H1 (cell line): ENCODE measurements at regions not wholly inside any gene's neighbourhood (a gene's known extent, or its start where the extent isn't known, plus 50 kb on each side); places are given as distances from the start of the nearest gene placed in this dataset.

Experiments
- CTCF ChIA-PET: fragments of 300-600 bp; sonication (Branson Sonifier 250); formaldehyde crosslinking; loops from one replicate; lab custom pipeline; 2021; ENCODE audit not compliant: partially characterized antibody; lab: Charles Lee
- POLR2A ChIA-PET: fragments of 300-600 bp; sonication (Branson Sonifier 250); formaldehyde crosslinking; loops from one replicate; lab custom pipeline; 2021; ENCODE audit warnings: inconsistent platforms; ENCODE audit not compliant: partially characterized antibody; lab: Charles Lee
- DNase-seq, 2 experiments: peaks; one replicate each; pipeline versions ENCODE4 v3.0.0 to v3.0.0-alpha.2; 2010 to 2022; ENCODE audit warnings: low spot score in 2 of 2, low read depth in 1 of 2, mixed read lengths in 1 of 2
- FAIRE-seq: peaks from 2 replicates; lab custom pipeline; 2011; peaks lifted over from hg19 to GRCh38; lab: Jason Lieb, UNC
- H2AFZ ChIP-seq: 2 replicates; pipeline ENCODE4 v1.8.1; 2012; ENCODE audit warnings: low read length, inconsistent platforms
- H2AK5ac ChIP-seq: 2 replicates; pipeline ENCODE4 v1.6.1; 2013; ENCODE audit warnings: low read depth, low read length
- H2BK120ac ChIP-seq: replicated peaks from 2 replicates; pipeline ENCODE3; 2013; ENCODE audit warnings: low read depth, low read length, inconsistent platforms
- H2BK12ac ChIP-seq: 2 replicates; pipeline ENCODE4 v1.6.1; 2013; ENCODE audit warnings: low read depth, low read length
- H2BK15ac ChIP-seq: 2 replicates; pipeline ENCODE4 v1.6.1; 2013; ENCODE audit warnings: low read length
- H2BK20ac ChIP-seq: 2 replicates; pipeline ENCODE4 v1.6.1; 2013; ENCODE audit warnings: low read length
- H2BK5ac ChIP-seq: 2 replicates; pipeline ENCODE4 v1.6.1; 2013; ENCODE audit warnings: low read depth, low read length
- H3K14ac ChIP-seq: 2 replicates; pipeline ENCODE4 v1.6.1; 2013; ENCODE audit warnings: inconsistent platforms; ENCODE audit not compliant: insufficient read length
- H3K18ac ChIP-seq: 2 replicates; pipeline ENCODE4 v1.6.1; 2013; ENCODE audit warnings: low read length; ENCODE audit errors: extremely low read depth
- H3K23ac ChIP-seq: 2 replicates; pipeline ENCODE4 v1.6.1; 2013; ENCODE audit warnings: inconsistent platforms; ENCODE audit not compliant: insufficient read length
- H3K23me2 ChIP-seq: 2 replicates; pipeline ENCODE4 v1.6.1; 2013; ENCODE audit warnings: low read depth, low read length
- H3K27ac ChIP-seq: 2 replicates; pipeline ENCODE4 v1.6.1; 2011; ENCODE audit warnings: low read depth, low read length, inconsistent platforms
- H3K27me3 ChIP-seq, 4 experiments: replicated peaks in 1 of 4; 1 replicate in 1 of 4; 2 replicates in 3 of 4; pipeline versions ENCODE4 v1.6.1 to v1.8.1; 2011 to 2013; ENCODE audit warnings: low read length in 3 of 4, mild to moderate bottlenecking in 3 of 4, inconsistent platforms in 2 of 4, mixed read lengths in 2 of 4, moderate library complexity in 1 of 4; ENCODE audit not compliant: control insufficient read depth in 3 of 4, insufficient read depth in 3 of 4; ENCODE audit errors: extremely low read depth in 1 of 4
- H3K36me3 ChIP-seq, 4 experiments: 2 replicates each; pipeline versions ENCODE4 v1.6.1 to v1.8.1; 2011 to 2013; ENCODE audit warnings: mild to moderate bottlenecking in 4 of 4, low read length in 3 of 4, moderate library complexity in 2 of 4, control low read depth in 1 of 4, inconsistent platforms in 1 of 4; ENCODE audit not compliant: insufficient read depth in 4 of 4, control insufficient read depth in 2 of 4
- H3K4ac ChIP-seq: replicated peaks from 2 replicates; pipeline ENCODE3; 2013; ENCODE audit warnings: low read length, low read depth, mixed read lengths, inconsistent platforms; ENCODE audit not compliant: insufficient read length
- H3K4me1 ChIP-seq, 4 experiments: replicated peaks in 1 of 4; 1 replicate in 1 of 4; 2 replicates in 3 of 4; pipeline versions ENCODE4 v1.6.1 to v1.8.1; 2011 to 2013; ENCODE audit warnings: low read length in 3 of 4, inconsistent platforms in 2 of 4, mixed read lengths in 1 of 4; ENCODE audit not compliant: insufficient read depth in 4 of 4, control insufficient read depth in 3 of 4
- H3K4me2 ChIP-seq, 2 experiments: 2 replicates each; pipeline versions ENCODE4 v1.6.1 to v1.8.1; 2011 to 2013; ENCODE audit warnings: low read depth in 2 of 2, low read length in 2 of 2, control low read depth in 1 of 2, inconsistent platforms in 1 of 2, mild to moderate bottlenecking in 1 of 2; ENCODE audit not compliant: insufficient read depth in 1 of 2
- H3K4me3 ChIP-seq, 4 experiments: fragments of 200-600, 300-600 bp in 1 of 4; sonication (generic), shearing (Covaris generic), sonication (Bioruptor Twin) in 1 of 4; 2 replicates each; pipeline versions ENCODE4 v1.5.1 to v1.8.1; 2011 to 2016; ENCODE audit warnings: low read length in 4 of 4, low read depth in 3 of 4, control low read depth in 2 of 4, inconsistent platforms in 2 of 4, mild to moderate bottlenecking in 2 of 4, mixed read lengths in 1 of 4, moderate library complexity in 1 of 4; ENCODE audit not compliant: insufficient read depth in 2 of 4; ENCODE audit errors: extremely low read depth in 1 of 4
- H3K56ac ChIP-seq: replicated peaks from 2 replicates; pipeline ENCODE3; 2013; ENCODE audit warnings: low read depth, mild to moderate bottlenecking, mixed read lengths, low read length, inconsistent platforms; ENCODE audit not compliant: insufficient read length
- H3K79me1 ChIP-seq: 2 replicates; pipeline ENCODE4 v1.6.1; 2013; ENCODE audit warnings: low read depth, low read length, control low read depth
- H3K79me2 ChIP-seq, 2 experiments: 2 replicates each; pipeline versions ENCODE4 v1.6.1 to v1.8.1; 2012 to 2013; ENCODE audit warnings: low read length in 2 of 2, mild to moderate bottlenecking in 2 of 2, inconsistent platforms in 1 of 2; ENCODE audit not compliant: insufficient read depth in 2 of 2, control insufficient read depth in 1 of 2
- H3K9ac ChIP-seq, 4 experiments: replicated peaks in 1 of 4; 1 replicate in 1 of 4; 2 replicates in 3 of 4; pipeline versions ENCODE4 v1.6.1 to v1.8.1; 2011 to 2013; ENCODE audit warnings: low read depth in 3 of 4, low read length in 3 of 4, control low read depth in 2 of 4, mild to moderate bottlenecking in 2 of 4, moderate library complexity in 2 of 4, inconsistent platforms in 1 of 4; ENCODE audit errors: extremely low read depth in 1 of 4
- H3K9me3 ChIP-seq, 2 experiments: 2 replicates each; pipeline versions ENCODE4 v1.6.1 to v1.8.1; 2012 to 2013; ENCODE audit warnings: mild to moderate bottlenecking in 2 of 2, moderate library complexity in 2 of 2, control low read depth in 1 of 2, inconsistent platforms in 1 of 2, low read depth in 1 of 2, low read length in 1 of 2, mixed read lengths in 1 of 2; ENCODE audit not compliant: insufficient read depth in 2 of 2
- H4K20me1 ChIP-seq, 2 experiments: replicated peaks in 1 of 2; 2 replicates each; pipeline versions ENCODE3 to v1.8.1; 2011 to 2013; ENCODE audit warnings: inconsistent platforms in 2 of 2, low read length in 2 of 2, mild to moderate bottlenecking in 1 of 2; ENCODE audit not compliant: insufficient read depth in 2 of 2, control insufficient read depth in 1 of 2
- H4K5ac ChIP-seq: 2 replicates; pipeline ENCODE4 v1.6.1; 2013; ENCODE audit warnings: low read length, low read depth, mixed read lengths, inconsistent platforms; ENCODE audit not compliant: insufficient read length
- H4K8ac ChIP-seq: 2 replicates; pipeline ENCODE4 v1.8.0; 2013; ENCODE audit warnings: mild to moderate bottlenecking, moderate library complexity, low read length, inconsistent platforms; ENCODE audit not compliant: insufficient read depth; ENCODE audit errors: extremely low read depth
- H4K91ac ChIP-seq: replicated peaks from 2 replicates; pipeline ENCODE3; 2013; ENCODE audit warnings: low read length, mixed read lengths, inconsistent platforms; ENCODE audit not compliant: insufficient read length
- CREB1 ChIP-seq: IDR thresholded peaks from 2 replicates; pipeline ENCODE4 v1.6.1; 2012; ENCODE audit warnings: inconsistent platforms
- GTF2F1 ChIP-seq: IDR thresholded peaks from 2 replicates; pipeline ENCODE4 v1.6.1; 2012; ENCODE audit warnings: low read depth, low read length, improper control_type of control experiment, borderline replicate concordance
- POLR2A ChIP-seq, 2 experiments: IDR thresholded peaks; 1 replicate in 1 of 2; 2 replicates in 1 of 2; pipeline ENCODE4 v1.6.1; 2011; ENCODE audit warnings: low read depth in 2 of 2, low read length in 2 of 2, mild to moderate bottlenecking in 2 of 2; ENCODE audit errors: control extremely low read depth in 1 of 2
- RNF2 ChIP-seq: fragments of 200-900, 300-1000 bp; sonication (generic); IDR thresholded peaks from 2 replicates; pipeline ENCODE4 v1.7.1; 2016; ENCODE audit warnings: borderline replicate concordance, low read depth, mild to moderate bottlenecking, antibody characterized with exemption, low read length; ENCODE audit not compliant: poor library complexity, severe bottlenecking; ENCODE audit errors: missing control alignments
- TAF1 ChIP-seq: IDR thresholded peaks from 2 replicates; pipeline ENCODE4 v1.6.1; 2011; ENCODE audit warnings: mild to moderate bottlenecking, low read depth, low read length
- TEAD4 ChIP-seq: IDR thresholded peaks from 2 replicates; pipeline ENCODE4 v1.6.1; 2012; ENCODE audit warnings: low read depth, low read length, inconsistent platforms, mixed read lengths
- ZNF274 ChIP-seq: IDR thresholded peaks from 2 replicates; pipeline ENCODE4 v1.7.0; 2012; ENCODE audit warnings: low read length, borderline replicate concordance; ENCODE audit errors: extremely low read depth
- WGBS, 2 experiments: shearing (Covaris generic) in 1 of 2; methylation state at CpG; one replicate each; pipeline versions ENCODE4 v1.1.6 to v1.1.7; 2013 to 2015; ENCODE audit warnings: low lambda C conversion rate in 2 of 2, mixed read lengths in 2 of 2, inconsistent platforms in 1 of 2, low coverage in 1 of 2, missing lambda C conversion rate in 1 of 2; ENCODE audit not compliant: insufficient replicate concordance in 2 of 2, insufficient coverage in 1 of 2, insufficient read length in 1 of 2; ENCODE audit errors: extremely low coverage in 1 of 2, missing lambda C conversion rate in 1 of 2; 5-methylcytosine and 5-hydroxymethylcytosine counted together
- TF ChIP-seq, protein P1 (sequence below), 3 experiments: IDR thresholded peaks; 1 replicate in 2 of 3; 2 replicates in 1 of 3; pipeline versions ENCODE4 v1.5.1 to v1.6.1; 2011; ENCODE audit warnings: low read length in 3 of 3, mild to moderate bottlenecking in 3 of 3, inconsistent platforms in 2 of 3, low read depth in 1 of 3, moderate library complexity in 1 of 3; ENCODE audit not compliant: insufficient read depth in 1 of 3; ENCODE audit errors: control extremely low read depth in 1 of 3

DNA sequence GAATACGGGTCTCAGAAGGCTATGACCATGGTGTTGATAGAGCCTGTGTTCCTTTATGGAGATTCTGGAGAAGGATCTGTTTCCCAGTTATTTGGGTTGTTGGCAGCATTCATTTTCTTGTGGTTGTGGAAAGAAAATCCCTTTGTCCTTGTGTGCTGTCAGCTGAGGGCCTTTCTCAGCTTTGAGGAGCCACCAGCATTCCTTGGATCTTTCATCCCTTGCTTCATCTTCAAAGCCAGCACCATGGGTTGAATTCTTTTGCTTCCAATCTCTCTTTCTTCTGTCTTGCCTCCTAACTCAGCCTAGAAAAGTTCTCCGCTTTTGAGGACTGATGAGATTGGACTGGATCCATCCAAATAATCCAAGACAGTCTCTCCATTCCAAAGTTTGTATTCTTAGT is 103.2 kb upstream of the MMADHC start:
- no peaks in the 10 kb centered on the region for H3K79me2 ChIP-seq
- no peaks in the 10 kb centered on the region for H3K4me1 ChIP-seq
- no peak overlapping the region for H2BK15ac ChIP-seq
- CTCF ChIA-PET: interaction anchor here (0.8 to 1.3 kb wide), 2 partner anchors 23 to 25 kb away, joined by 4 read pairs; no protein-coding TSS in a partner anchor
- DNase-seq: no peak
- no peak overlapping the region for H4K91ac ChIP-seq
- H3K23me2 ChIP-seq: no peaks in the 10 kb centered on the region
- H3K23ac ChIP-seq: no peak overlapping the region
- H3K79me1 ChIP-seq: no peaks in the 10 kb centered on the region
- WGBS, 2 experiments: 86% methylated on average over 2 of the region's 2 CpGs; no CpG with 5 or more reads in 1 of the 2 experiments
- H3K4me3 ChIP-seq: no peak overlapping the region
- POLR2A ChIA-PET: no interaction called here
- H2BK5ac ChIP-seq: no peak overlapping the region
- FAIRE-seq: no peak
- no peak overlapping the region for H3K27ac ChIP-seq
- H3K14ac ChIP-seq: no peak overlapping the region
- H2AFZ ChIP-seq: no peak overlapping the region
- no peak overlapping the region for H3K18ac ChIP-seq
- no peak overlapping the region for H2AK5ac ChIP-seq
- no peaks in the 10 kb centered on the region for H4K20me1 ChIP-seq
- no peak for TF ChIP-seq CREB1
- TF ChIP-seq TEAD4: no peak
- TF ChIP-seq TAF1: no peak
- TF ChIP-seq POLR2A (IDR thresholded peaks at IDR 0.05; ENCODE audit: control extremely low read depth in 1 of 2, low read depth in 2 of 2, low read length in 2 of 2): no peak
- TF ChIP-seq, protein P1, sequence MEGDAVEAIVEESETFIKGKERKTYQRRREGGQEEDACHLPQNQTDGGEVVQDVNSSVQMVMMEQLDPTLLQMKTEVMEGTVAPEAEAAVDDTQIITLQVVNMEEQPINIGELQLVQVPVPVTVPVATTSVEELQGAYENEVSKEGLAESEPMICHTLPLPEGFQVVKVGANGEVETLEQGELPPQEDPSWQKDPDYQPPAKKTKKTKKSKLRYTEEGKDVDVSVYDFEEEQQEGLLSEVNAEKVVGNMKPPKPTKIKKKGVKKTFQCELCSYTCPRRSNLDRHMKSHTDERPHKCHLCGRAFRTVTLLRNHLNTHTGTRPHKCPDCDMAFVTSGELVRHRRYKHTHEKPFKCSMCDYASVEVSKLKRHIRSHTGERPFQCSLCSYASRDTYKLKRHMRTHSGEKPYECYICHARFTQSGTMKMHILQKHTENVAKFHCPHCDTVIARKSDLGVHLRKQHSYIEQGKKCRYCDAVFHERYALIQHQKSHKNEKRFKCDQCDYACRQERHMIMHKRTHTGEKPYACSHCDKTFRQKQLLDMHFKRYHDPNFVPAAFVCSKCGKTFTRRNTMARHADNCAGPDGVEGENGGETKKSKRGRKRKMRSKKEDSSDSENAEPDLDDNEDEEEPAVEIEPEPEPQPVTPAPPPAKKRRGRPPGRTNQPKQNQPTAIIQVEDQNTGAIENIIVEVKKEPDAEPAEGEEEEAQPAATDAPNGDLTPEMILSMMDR (IDR thresholded peaks at IDR 0.05; ENCODE audit: control extremely low read depth in 1 of 3, insufficient read depth in 1 of 3, low read depth in 1 of 3, low read length in 3 of 3): no peak
- TF ChIP-seq GTF2F1: no peak
- TF ChIP-seq RNF2: no peak
- TF ChIP-seq ZNF274: no peak
- no peaks in the 10 kb centered on the region for H3K9me3 ChIP-seq
- no peak overlapping the region for H2BK20ac ChIP-seq
- H2BK12ac ChIP-seq: no peak overlapping the region
- H3K4ac ChIP-seq: no peak overlapping the region
- no peaks in the 10 kb centered on the region for H3K36me3 ChIP-seq
- H2BK120ac ChIP-seq: no peak overlapping the region
- no peak overlapping the region for H3K56ac ChIP-seq
- H4K5ac ChIP-seq: no peak overlapping the region
- no peak overlapping the region for H3K9ac ChIP-seq
- no peaks in the 10 kb centered on the region for H3K27me3 ChIP-seq
- no peak overlapping the region for H4K8ac ChIP-seq
- H3K4me2 ChIP-seq: no peak overlapping the region
